HG02943 (cell line): ENCODE measurements at regions not wholly inside any gene's neighbourhood (a gene's known extent, or its start where the extent isn't known, plus 50 kb on each side); places are given as distances from the start of the nearest gene placed in this dataset.
"Not testable (repeated sequence)": the region's sequence is repeated elsewhere in the genome, so short reads cannot be mapped to it uniquely, and the experiment has no call there.

ENCODE experiments used
- ATAC-seq: cut with Tn5 transposase; IDR thresholded peaks from one replicate; pipeline ENCODE4 v1.9.1; 2021; ENCODE audit warnings: mild to moderate bottlenecking, low read depth, moderate library complexity; ENCODE audit not compliant: unreplicated experiment

DNA sequence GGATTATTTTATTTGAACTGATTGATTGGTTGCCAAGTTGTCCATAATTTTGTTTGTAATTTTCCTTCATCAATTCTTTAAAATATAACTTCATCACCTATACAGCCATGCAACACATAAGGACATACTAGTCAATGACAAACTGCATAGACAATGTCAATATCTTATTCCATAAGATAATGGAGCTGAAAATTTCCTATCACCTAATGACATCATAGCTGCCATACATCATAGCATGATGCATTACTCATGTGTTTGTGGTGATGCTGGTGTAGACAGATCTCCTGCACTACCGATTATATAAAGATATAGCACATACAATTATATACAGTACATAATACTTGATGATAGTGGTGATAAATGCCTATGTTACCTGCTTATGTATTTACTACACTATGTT, 369.8 kb upstream of the NT5C1B start:
- ATAC-seq = no peak

DNA sequence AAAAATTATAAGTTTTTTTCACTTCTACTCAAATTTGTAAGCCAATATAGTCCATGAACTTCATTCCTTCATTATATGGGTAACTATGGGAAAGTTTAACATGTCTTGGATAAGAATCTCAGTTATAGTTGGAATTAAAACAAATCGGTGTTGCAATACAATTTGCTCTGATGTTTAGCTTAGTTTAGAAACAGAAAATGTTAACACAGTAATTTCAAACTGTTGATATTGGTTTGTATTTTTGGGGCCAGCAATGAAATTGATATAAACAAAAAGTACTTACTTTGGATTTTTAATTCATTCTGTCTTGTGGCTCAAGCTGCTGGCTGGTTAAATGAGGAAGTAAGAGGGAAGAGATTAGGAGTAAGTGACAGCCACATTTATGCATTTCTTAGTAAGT, 368.5 kb upstream of the NT5C1B start:
- no peak for ATAC-seq

DNA sequence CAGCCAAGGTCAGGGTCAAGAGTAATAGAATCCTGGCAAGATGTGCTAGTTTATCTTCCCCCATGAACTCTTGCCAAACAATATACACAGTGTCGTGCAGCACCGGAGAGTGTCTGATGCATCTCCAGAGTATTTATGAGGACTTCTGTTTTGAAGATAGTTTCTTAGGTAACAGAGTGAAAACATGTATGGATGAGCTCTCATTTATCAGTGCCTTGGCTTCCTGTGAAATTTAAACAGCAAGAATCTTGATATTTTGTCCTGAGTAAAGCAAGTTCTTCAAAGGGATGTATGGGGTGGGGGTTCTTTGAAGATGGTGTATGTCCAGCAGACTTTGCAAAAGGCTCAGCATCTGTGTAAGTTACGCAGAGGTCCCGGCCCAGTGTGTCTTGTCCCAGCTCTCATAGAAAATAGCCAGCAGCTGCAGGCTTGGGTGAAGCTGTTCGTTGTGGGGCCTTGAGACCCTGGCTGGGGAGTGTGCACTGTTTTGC, 361.0 kb upstream of the NT5C1B start:
- ATAC-seq = no peak

DNA sequence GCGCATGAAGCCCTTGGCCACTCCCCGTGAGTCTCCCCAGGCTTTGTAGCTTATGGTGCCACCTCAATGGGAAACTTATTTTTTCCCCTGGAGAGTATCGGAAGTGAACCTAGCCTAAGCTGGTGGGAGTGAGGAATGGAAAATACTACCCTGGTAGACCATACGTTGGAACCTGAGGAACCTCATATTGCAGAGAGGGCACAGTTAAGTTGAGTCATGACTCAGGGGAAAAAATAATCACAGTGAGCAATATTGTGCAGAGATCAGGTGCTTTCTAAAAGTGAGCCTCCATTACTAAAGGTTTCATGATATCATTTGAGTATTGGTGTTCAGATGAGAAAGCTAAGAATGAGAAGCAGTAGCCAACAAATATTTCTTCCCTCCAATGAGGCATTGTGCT, 360.5 kb upstream of the NT5C1B start:
- no peak for ATAC-seq

DNA sequence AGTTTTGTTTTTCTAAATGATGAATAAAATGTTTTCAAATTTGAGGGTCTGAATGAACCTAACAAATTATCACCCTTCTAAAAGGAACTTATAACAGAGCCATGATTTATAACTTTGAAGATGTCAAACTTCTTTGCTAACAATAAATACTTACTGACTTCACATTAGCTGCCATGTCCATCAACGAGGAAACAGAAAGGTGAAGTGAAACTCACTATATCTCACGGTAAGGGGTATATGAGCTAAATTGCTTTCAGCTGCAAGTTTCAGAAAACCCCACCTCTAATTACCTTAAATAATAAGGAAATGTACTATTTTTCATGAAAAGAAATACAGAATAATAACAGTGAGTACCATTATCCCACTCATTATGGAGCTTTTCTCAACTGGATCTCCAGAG, 350.8 kb upstream of the NT5C1B start:
- ATAC-seq = peak; percentile 88

DNA sequence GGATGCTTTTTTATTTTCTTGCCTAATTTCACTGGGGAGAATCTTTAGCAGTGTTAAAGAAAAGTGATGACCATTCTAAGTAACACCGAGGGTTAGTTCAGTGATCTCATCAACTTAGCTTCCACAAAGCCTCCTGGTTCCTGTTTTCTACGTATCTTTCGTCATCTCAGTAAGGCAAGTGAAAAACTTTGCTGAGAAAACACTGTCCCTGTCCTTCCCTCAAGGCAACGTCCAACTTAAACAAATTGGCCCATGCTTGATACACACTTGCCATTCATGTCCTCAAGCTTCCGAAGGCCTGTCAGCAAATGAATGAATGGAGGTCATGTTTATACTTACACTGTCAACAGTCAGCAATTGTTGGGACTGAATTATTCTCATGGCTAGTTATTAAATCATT, 350.4 kb upstream of the NT5C1B start:
- ATAC-seq = not testable (repeated sequence)

DNA sequence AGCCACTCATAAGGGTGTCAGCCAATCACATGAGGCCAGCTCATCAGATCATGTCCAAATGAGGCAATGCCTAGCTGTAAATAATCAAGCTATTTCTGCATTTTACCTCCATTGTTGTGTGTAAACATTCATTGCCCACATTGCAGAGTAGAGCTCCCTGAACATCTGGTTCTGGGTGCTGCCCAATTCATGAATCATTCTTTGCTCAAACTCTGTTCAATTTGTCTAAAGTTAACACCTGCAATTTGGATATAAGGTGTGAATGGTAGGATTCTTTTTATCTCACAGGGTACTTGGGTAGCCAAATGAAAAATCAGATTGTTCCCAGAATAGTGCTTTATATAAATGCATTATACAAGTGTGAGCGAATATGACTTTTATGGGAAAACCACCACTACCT, 345.5 kb upstream of the NT5C1B start:
- no peak for ATAC-seq

DNA sequence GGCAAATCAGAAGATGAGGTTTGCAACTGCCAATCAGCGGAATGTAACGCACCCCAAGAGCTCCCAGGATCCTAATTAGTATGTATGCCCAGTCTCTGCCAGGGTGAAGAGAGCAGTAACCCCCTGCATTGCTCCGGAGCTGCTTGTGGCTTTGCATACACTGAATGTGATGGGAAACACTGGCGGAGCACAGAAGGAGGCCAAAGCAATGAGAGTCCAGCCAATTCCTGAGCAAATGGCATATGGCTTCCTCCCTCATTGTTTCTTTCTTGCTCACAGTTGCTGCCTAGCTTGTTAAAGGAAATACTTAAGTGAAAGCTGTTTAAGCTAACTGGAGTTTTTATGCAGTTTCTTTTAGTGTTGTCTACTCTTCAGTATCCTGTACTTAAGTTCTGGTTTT, 343.5 kb upstream of the NT5C1B start:
- ATAC-seq = no peak

DNA sequence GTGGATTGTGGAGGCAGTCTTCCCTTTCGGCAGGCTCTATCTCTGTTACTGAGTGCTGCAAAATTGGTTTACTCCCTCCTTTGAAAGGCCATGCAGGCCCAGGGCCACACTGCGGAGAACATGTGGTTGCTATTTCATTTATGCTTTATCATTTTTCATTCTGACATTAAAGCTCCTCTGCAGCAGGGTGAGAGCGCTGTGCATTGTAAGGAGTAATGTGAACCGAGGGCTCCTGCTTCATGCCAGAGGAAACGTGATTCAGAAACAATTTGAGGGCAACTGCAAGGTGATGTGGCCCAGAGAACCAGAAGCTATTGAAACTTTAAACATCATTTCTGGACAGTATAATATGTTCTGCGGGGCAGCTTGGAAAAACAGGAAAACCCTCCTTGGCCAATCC, 341.6 kb upstream of the NT5C1B start:
- ATAC-seq = no peak

DNA sequence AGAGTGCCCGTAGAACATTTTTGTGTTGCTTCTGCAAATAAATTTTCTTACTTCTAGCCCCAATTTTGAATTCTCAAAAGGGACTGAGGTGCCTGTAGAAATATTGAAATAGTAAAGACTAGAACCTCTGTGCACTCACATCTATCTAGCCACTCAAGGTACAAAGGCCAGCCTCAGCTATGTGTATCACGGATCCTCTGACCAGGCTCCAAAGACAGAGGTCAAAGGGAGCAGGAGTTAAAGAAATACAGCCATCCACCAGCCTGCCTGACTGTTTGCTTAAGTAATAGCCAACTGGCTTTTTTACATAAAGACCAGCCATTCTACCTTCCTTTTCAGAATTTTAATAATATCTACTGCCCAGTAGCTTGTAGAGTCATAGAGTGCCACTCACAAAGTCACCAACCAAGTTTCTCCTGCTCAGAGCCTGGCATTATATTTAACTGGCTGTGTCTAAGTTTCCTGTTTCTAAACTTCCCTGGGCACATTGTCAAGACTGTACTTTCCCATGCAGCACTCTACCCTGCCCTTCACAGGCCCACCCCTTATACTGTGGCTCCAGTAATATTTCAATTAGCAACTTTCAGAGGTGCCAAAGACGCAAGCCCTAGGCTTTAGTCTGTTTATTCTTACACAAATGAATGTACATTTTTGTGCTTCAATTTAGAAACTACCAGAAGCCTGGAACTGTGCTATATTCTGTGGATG, 338.3 kb upstream of the NT5C1B start:
- ATAC-seq = no peak

DNA sequence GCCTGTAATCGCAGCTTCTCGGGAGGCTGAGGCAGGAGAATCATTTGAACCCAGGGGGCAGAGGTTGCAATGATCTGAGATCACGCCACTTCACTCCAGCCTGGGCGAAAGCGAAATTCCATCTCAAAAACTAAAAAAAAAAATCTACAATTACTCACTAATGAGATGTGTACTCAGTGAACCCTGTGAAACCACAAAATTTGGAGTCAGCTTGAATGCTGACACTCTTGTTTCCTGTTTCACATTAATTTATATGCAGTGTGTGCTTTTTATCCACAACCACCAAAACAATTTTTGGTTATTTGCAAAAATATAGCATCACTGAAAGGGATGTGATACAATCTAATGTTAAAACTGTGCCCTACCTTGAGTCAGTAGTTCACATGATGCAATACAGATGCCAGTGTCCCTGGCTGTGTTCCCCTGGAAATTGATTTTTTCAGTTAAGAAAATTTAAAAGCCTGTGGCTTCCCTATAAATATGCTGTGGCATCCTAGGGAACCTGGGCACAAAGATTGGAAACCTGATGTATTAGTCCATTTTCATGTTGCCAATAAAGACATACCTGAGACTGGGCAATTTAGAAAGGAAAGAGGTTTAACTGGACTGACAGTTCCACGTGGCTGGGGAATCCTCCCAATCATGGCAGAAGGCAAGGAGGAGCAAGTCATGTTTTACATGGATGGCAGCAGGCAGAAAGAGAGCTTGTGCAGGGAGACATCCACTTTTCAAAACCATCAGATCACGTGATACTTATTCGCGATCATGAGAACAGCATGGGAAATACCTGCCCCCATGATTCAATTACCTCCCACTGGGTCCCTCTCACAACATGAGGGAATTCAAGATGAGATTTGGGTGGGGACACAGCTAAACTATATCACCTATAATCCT, 337.5 kb upstream of the NT5C1B start:
- ATAC-seq = no peak

DNA sequence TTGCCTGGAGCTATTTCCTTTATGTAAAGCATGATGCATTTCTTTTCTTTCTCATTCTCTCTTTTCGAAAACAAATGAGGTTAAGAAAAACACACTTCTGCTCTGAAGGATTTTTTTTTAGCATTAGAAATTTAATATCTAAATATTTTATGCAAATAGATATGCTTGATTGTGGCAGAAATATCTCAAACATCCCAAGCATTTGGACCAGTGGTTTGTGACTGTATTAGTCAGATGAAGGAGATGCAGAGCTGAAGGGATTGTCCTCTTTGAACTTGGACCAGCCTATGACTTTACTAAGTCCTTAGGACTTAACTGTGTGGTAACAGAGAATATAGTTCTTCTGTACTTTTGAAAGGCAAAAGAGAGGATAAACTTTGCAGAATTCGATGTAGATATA, 335.9 kb upstream of the NT5C1B start:
- ATAC-seq = no peak

DNA sequence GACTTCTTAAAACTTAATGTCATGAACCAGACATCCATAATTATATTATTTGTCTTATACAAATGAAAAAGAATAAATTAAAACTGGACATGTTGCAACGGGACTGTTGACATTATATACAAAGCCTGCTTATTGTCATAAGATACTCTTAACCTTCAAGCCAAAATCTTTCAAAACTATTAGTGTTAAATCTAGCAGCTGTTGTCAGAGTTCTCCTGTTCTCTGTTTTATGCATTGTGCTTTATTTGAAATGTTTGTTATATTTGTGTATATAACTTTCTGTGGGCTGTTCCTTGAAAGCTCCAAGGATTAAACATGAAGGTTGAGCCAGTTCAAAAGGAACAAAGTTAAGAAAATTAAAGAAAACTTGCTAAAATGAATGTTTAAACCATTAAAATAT, 335.5 kb upstream of the NT5C1B start:
- ATAC-seq = no peak

DNA sequence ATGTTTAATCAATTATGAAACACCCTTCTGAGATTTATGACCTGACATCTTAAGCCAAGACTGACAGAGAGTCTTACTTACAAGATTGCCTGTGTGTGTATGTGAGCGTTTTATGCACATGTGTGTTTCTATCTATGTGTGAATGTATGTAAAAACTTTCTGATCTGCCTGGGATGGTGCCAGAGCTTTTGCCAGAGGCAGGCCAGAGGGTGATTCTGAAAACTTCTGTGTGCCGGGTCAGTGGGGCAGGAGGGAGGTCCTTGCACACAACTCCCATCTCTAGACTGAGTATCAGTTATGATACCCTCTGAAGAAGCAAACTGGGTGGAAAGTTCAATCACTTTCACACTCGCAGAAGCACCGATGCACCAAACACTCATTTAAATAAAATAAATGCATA, 335.0 kb upstream of the NT5C1B start:
- no peak for ATAC-seq

DNA sequence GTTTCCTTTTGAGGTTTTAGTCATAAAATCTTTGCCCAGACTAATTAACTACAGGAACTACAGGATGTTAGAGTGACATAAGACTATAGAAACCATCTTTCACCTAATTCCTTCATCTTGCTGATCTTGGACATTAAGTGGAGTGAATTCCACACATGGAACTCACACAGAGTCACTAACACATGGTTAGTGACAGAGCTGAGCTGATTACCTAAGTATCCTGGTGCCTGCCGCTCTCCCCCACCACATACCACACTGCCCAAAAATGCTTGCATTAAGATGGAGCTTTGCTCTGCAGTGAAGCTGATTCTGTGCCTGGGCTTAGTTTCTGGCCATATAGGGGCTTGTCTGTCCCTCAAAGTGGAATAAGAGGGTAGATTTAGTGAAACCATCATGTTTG, 332.9 kb upstream of the NT5C1B start:
- no peak for ATAC-seq

DNA sequence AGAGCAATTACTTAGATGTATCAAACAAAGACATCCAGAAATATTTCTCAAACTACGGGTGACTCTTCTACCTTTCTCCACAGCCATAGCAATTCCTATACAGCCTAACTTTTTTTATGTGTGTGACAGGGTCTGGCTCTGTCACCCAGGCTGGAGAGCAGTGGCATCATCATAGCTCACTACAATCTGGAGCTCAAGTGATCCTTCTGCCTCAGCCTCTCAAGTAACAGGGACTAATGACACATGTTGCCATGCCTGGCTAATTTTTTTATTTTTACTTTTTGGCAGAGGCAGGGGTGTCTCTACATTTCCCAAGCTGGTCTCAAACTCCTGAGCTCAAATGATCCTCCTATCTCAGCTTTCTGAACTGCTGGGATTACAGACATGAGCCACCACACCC, 328.9 kb upstream of the NT5C1B start:
- ATAC-seq = no peak

DNA sequence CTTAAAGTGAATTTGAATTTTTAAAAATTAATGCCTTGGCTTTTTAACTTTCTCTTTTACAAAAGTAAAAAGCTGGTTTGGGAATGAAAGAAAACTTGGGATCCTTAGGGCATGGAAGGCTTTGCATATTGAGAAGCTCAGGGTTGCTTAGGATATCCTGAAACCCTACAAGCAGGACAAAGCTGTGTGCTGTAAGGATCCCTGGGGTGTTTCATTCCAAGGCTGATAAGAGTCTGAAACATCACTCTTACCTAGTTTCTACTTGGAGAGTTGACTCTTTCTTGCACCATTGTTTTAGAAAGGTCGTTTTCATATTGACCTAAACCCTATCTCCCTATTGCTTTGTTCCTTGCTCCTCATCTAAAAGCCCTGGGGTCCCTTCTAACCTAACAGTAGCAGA, 325.9 kb upstream of the NT5C1B start:
- ATAC-seq = no peak

DNA sequence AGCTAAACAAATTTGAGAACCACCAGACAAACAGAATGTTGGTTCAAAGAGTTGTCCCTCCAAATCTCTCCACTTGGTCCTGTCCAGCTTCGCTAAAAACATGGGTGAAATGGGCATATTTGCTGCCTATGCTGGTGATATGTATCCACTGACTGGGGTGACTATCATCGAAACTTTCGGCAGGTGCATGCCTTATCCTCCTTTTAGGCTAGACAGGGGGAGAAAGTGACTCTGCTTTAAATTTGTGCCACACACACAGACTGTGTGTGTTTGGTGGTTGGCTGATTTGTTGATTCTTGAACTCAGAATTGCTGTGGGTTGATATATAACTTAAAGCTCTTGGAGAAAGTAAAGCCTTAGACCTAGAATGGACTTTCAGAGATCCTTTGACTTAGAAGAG, 324.1 kb upstream of the NT5C1B start:
- no peak for ATAC-seq

DNA sequence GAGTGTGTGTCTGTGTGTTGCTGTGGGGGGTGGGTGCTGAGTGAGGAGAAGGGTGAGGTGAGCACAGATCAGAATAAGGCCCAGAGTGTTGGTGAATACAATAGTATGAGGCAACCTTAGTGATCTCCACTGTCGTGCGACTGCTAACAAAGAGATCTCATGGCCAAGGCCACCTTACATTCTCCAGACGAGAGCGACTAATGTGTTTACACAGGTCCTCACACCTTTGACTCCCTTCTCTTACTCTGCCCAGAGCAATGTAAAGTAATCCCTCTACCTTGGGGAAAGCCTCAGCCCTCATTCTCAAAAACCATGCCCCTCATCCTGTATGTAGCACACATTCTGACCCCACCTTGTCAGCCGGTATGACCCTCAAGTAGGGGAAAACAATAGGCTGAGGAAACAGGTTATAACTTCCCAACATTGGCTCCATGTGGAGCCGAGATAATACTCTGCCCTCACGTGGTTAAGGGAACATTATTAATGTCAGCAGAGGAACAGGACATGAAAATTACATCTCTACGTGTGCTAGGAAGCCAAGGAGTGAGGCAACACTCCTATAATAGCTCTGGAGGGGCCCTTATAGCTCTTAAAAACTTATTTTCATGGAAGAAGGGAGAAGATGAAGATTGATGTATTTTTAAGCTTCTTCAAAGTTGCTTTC, 323.0 kb upstream of the NT5C1B start:
- no peak for ATAC-seq

DNA sequence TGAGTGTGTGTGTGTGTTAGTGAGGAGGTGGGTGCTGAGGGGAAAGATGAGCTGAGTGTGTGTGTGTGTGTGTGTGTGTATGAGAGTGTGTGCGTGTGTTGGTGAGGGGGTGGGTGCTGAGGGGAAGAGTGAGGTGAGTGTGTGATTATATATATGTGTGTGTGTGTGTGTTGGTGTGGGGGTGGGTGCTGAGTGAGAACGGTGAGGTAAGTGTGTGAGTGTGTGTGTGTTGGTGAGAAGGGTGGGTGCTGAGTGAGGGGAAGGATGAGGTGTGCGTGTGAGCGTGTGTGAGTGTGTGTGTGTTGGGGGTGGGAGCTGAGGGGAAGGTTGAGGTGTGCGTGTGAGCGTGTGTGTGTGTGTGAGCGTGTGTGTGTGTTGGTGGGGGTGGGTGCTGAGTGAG, 322.0 kb upstream of the NT5C1B start:
- ATAC-seq = no peak

DNA sequence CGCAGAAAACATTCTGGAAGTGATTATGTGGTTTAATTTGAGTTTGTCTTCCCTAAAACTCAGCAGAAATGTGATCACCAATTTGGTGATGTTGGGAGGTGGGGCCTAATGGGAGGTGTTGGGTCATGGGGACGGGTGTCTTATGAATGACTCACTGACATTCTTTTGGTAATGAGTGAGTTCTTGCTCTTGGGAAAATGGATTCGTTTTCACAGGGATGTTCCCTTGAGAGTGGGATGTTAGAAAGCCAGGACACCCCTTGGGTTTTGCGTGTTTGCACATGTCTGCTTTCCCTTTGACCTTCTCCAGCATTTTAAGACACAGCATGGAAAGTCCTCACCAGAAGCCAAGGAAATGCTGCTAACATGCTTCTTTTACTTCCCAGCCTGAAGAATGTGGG, 321.5 kb upstream of the NT5C1B start:
- no peak for ATAC-seq
